Stimulated activated memory B cell treated with anti-CD40 and anti-IgM and Interleukin-4, amounts not matched to agents 10 μg/mL and 1 μg/mL and 100 μg/mL, for 72 hours (primary cell): ENCODE measurements at regions not wholly inside any gene's neighbourhood (a gene's known extent, or its start where the extent isn't known, plus 50 kb on each side); places are given as distances from the start of the nearest gene placed in this dataset.
"Not testable (repeated sequence)": the region's sequence is repeated elsewhere in the genome, so short reads cannot be mapped to it uniquely, and the experiment has no call there.

ENCODE experiments used
- ATAC-seq: fragments of 150-1000 bp; cut with Tn5 transposase; 2 replicates; pipeline ENCODE4 v1.10.0; 2021
- H3K27ac Mint-ChIP-seq: one replicate; pipeline ENCODE4 v1.8.0; 2022; ENCODE audit warnings: mild to moderate bottlenecking, mixed read lengths
- H3K27me3 Mint-ChIP-seq: one replicate; pipeline ENCODE4 v1.8.0; 2022; ENCODE audit warnings: mixed read lengths
- H3K36me3 Mint-ChIP-seq: one replicate; pipeline ENCODE4 v1.8.0; 2022; ENCODE audit warnings: mixed read lengths
- H3K4me1 Mint-ChIP-seq: one replicate; pipeline ENCODE4 v1.8.0; 2022; ENCODE audit warnings: mixed read lengths
- H3K4me3 Mint-ChIP-seq: one replicate; pipeline ENCODE4 v1.8.0; 2022; ENCODE audit warnings: mild to moderate bottlenecking, moderate library complexity, mixed read lengths
- H3K9me3 Mint-ChIP-seq: one replicate; pipeline ENCODE4 v1.8.0; 2022; ENCODE audit warnings: mixed read lengths

DNA sequence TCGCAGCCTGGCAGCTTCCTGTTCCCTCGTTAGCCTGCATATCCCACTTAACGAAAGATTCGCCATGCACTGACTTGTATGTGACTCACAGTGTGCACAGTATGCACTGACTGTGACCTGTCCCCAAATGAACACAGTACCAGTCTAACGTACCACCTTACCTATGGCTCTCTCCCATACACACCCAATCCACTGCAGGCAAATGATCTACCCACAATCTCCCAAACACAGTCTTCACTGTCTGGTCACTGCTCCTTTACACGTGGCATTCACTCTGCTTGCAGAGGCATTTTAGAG is 163.5 kb upstream of the EEA1 start:
- Mint-ChIP-seq H3K27me3 (no peaks in the 10 kb centered on the region), H3K9me3 (no peaks in the 10 kb centered on the region), H3K4me3 (no peak overlapping the region), H3K27ac (no peak overlapping the region), H3K36me3 (no peaks in the 10 kb centered on the region), H3K4me1 (peaks cover 11% of the 10 kb centered on the region)
- ATAC-seq = no peak

DNA sequence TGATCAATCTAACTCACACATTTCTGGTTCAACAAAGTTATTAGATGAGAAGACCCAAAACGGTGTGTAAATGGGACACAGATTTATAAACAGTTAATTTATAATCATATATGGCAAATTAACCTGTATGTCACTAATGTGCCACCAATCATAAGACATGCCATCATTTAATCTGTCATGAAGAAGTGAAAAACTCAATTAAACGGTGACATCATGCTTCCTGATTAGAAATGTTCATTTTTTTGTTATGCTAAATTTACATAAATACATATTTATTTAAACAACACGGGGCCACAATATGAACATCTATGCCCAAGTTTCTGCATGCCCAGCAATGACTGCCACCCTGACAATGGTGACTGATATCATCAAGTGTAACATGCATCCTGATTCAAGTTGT is 164.1 kb upstream of the EEA1 start:
- H3K36me3 Mint-ChIP-seq = no peaks in the 10 kb centered on the region
- no peaks in the 10 kb centered on the region for H3K9me3 Mint-ChIP-seq
- H3K4me1 Mint-ChIP-seq = peaks cover 14% of the 10 kb centered on the region
- no peak for ATAC-seq
- H3K27ac Mint-ChIP-seq = no peak overlapping the region
- no peak overlapping the region for H3K4me3 Mint-ChIP-seq
- no peaks in the 10 kb centered on the region for H3K27me3 Mint-ChIP-seq

DNA sequence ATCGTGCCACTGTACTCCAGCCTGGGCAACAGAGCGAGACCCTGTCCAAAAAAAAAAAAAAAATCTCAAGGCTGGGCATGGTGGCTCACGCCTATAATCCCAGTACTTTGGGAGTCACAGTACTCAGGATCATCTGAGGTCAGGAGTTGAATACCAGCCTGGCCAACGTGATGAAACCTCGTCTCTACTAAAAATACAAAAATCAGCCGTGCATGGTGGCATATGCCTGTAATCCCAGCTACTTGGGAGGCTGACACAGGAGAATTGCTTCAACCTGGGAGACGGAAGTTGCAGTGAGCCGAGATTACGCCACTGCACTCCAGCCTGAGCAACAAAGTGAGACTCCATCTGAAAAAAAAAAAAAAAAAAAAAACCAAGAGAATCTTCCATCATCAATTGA is 165.1 kb upstream of the EEA1 start:
- not testable (repeated sequence) for ATAC-seq, H3K9me3 Mint-ChIP-seq, H3K27me3 Mint-ChIP-seq, H3K36me3 Mint-ChIP-seq, H3K27ac Mint-ChIP-seq, H3K4me3 Mint-ChIP-seq
- H3K4me1 Mint-ChIP-seq = peaks cover 23% of the 10 kb centered on the region

DNA sequence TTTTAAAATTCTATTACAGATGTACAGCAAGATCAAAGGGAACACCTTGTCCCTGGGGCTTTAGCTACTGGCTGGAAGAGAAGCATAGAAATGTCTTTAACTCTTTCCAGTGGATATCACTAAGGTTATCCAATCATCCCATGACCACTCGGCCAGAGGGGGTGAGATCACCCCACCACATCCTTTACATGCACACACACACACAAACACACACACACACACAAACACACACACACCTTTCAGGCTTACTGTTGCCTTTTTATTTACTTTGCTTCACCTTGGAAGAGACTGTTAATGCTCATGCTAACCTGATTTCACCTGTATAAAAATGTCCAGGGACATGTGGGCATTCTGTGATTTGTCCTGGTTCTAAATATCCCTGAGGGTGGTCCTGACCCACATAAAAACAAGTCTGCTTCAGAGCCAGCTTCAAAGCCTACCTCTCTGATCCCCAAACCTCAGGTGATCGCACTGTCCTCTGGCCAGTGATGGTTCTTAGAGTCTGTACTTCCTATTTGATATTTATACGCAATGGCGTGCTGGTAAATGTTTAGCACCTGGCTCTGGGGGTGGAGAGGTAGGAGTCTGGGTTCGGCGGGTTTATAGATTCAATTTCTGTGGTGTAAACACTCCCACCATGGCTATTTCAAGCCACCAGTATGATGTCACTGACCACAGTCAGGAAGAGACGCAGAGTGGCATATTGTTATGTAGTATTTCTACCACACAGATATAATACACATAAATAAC is 166.1 kb upstream of the EEA1 start:
- peak; percentile 88 for ATAC-seq
- peaks cover 30% of the 10 kb centered on the region for H3K4me1 Mint-ChIP-seq
- H3K27me3 Mint-ChIP-seq = no peaks in the 10 kb centered on the region
- peak overlapping the region; percentile 65 for H3K27ac Mint-ChIP-seq
- H3K36me3 Mint-ChIP-seq = no peaks in the 10 kb centered on the region
- peak overlapping the region; percentile 48 for H3K4me3 Mint-ChIP-seq
- no peaks in the 10 kb centered on the region for H3K9me3 Mint-ChIP-seq

DNA sequence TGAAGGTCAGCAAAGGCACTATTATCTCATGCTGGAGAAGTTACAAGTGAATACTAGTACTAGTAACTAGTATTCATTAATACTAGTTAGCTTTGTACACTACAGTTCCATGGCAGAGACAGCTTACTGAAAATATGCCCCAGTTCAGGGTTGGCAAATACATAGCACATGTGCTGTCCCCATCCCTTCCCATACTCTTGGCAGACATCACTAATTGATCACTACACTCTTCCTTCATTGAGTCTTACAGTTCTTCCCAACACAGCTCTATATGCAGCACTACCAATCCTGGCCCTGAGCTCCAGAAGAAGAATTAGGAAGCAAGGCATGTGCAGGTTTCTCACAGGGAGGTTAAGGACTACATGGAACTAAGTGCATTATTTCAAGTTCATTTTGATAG is 168.3 kb upstream of the EEA1 start:
- H3K9me3 Mint-ChIP-seq = no peaks in the 10 kb centered on the region
- no peak for ATAC-seq
- H3K27me3 Mint-ChIP-seq = no peaks in the 10 kb centered on the region
- H3K4me1 Mint-ChIP-seq = peaks cover 30% of the 10 kb centered on the region
- no peak overlapping the region for H3K4me3 Mint-ChIP-seq
- no peaks in the 10 kb centered on the region for H3K36me3 Mint-ChIP-seq
- peak overlapping the region; percentile 60 for H3K27ac Mint-ChIP-seq

DNA sequence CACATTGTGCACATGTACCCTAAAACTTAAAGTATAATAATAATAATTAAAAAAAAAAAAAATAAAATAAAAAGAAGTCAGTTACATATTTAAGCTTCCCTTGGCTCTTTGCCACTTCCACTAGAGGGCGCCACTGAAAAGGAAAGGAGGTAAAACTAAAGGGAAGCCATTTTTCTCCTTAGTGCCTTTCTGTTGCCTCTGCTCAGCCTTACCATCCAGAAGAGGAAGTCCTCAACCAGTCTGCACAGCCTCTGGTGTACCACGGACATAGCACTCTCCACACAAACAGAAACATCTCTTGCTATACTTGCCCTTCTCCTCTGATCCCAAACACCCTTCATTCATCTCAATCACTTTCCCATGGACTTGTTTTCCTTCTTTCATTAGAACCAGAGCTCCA is 169.0 kb upstream of the EEA1 start:
- no peaks in the 10 kb centered on the region for H3K36me3 Mint-ChIP-seq
- H3K27ac Mint-ChIP-seq = peak overlapping the region; percentile 60
- peak; percentile 89 for ATAC-seq
- H3K4me1 Mint-ChIP-seq = peaks cover 30% of the 10 kb centered on the region
- no peaks in the 10 kb centered on the region for H3K9me3 Mint-ChIP-seq
- H3K4me3 Mint-ChIP-seq = no peak overlapping the region
- no peaks in the 10 kb centered on the region for H3K27me3 Mint-ChIP-seq

DNA sequence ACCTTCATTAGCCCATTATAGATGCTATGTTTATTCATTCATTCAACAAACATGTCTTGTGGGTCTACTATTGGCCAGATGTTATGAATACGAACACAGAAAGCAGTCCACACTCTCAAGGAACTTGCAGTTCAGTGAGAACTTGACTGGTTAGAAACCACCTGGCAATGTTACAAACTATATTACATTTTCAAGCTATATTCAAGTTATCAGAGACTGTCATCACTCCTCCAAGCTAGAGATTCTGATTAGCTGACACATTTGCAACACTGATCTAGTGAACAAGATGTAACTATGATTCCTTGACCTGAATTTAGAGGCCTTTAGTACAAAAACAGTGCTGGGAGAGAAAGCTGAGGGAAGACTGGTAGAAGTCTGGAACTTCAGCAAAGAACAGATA is 170.7 kb upstream of the EEA1 start:
- Mint-ChIP-seq H3K4me1 (peaks cover 28% of the 10 kb centered on the region), H3K36me3 (no peaks in the 10 kb centered on the region), H3K4me3 (no peak overlapping the region), H3K27ac (peak overlapping the region; percentile 60), H3K27me3 (no peaks in the 10 kb centered on the region), H3K9me3 (no peaks in the 10 kb centered on the region)
- no peak for ATAC-seq

DNA sequence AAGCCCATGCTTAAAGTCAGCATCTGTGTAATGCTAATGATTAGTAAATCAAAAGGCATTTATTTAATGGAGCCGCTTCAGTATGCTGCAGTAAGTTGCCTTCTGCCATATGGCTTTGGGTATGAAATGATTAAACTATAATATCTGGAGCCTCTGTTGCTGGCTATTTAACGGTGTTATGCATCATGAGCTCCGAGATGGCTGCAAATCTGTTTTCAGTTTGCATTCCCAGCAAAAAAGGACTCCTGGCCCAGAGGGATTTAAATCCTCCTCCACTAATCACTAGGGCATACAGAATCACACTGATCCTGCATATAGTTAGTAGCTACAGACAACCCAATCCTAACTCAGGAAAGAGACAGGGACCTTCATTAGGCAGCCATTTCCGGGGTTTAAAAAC is 171.5 kb upstream of the EEA1 start:
- Mint-ChIP-seq H3K4me3 (no peak overlapping the region), H3K27me3 (no peaks in the 10 kb centered on the region), H3K27ac (no peak overlapping the region), H3K4me1 (peaks cover 20% of the 10 kb centered on the region), H3K36me3 (no peaks in the 10 kb centered on the region), H3K9me3 (no peaks in the 10 kb centered on the region)
- no peak for ATAC-seq

DNA sequence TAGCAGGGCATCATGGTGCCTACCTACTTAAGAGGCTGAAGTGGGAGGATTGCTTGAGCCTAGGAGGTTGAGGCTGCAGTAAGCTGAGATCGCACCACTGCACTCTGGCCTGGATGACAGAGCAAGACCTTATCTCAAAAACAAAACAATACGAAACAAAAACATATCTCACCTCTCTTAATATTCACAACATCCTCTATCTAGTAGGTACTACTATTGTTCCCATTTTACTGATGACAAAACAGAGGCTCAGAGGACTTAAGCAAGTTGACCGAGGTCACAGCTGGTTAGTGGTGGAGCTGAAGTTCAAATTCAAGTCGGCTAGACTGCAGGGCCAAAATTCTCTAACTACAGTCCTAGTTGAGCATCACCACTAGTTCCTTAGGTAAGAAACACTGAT is 172.3 kb upstream of the EEA1 start:
- Mint-ChIP-seq H3K27me3 (no peaks in the 10 kb centered on the region), H3K36me3 (no peaks in the 10 kb centered on the region), H3K27ac (no peak overlapping the region), H3K9me3 (no peaks in the 10 kb centered on the region), H3K4me3 (no peak overlapping the region), H3K4me1 (peaks cover 20% of the 10 kb centered on the region)
- no peak for ATAC-seq

DNA sequence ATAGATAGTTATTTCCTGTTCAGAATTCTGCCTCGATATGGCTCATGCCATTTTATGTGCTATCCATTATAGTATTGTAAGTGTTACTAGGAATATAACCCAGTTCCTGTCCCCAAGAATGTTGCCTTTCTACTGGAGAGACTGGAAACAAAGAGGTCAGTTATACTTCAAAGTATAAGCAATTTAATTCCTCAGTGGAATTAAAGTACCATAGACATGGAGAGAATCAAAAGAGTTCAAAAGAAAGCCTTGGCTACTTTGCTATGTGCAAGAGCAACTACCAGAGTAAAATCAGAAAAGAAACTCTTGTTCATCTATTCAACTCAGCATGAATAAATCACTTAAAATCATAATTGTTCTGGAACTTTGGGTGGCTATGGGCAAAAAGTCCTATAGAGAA is 173.2 kb upstream of the EEA1 start:
- Mint-ChIP-seq H3K9me3 (no peaks in the 10 kb centered on the region), H3K4me1 (peaks cover 20% of the 10 kb centered on the region), H3K27ac (no peak overlapping the region), H3K4me3 (no peak overlapping the region), H3K36me3 (no peaks in the 10 kb centered on the region), H3K27me3 (no peaks in the 10 kb centered on the region)
- no peak for ATAC-seq

DNA sequence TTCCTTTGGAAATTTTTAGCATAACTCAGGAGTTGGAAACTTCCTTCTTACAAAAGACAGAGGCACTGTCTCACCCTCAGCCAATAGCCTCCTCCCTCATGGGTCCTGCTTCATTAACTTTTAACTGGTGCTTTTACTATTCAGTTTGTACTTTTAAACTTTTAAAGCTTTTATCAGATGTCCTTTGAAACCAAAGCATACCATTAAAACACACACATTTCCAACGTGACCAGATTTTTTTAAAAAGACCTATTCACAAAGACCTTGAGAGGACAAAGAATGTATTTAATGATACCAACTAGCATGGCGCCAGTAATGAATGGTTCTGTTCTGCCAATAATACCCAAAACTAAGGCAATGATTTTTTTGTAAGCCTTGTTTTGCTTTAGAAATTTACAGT is 173.6 kb upstream of the EEA1 start:
- H3K36me3 Mint-ChIP-seq = no peaks in the 10 kb centered on the region
- H3K4me1 Mint-ChIP-seq = peaks cover 20% of the 10 kb centered on the region
- H3K9me3 Mint-ChIP-seq = no peaks in the 10 kb centered on the region
- H3K27me3 Mint-ChIP-seq = no peaks in the 10 kb centered on the region
- no peak for ATAC-seq
- H3K27ac Mint-ChIP-seq = no peak overlapping the region
- no peak overlapping the region for H3K4me3 Mint-ChIP-seq

DNA sequence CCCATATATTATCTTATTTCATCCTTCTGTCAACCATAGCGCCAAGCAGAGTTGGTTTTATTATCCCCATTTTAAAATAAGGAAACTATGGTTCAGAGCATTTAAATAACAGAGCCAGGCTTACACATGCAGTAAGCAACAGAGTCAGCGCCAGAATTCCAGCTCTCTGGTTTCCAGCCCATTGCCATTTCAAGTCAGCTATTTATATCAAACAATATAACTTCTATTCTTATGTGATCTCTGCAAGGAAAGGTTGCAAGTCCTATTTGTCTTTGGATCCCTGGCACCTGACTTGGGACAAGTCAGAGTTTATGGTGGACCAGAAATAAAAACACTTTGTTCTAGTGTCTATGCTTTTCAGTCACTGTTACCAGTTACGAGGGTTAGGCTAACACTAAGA is 174.1 kb upstream of the EEA1 start:
- H3K4me3 Mint-ChIP-seq = no peak overlapping the region

DNA sequence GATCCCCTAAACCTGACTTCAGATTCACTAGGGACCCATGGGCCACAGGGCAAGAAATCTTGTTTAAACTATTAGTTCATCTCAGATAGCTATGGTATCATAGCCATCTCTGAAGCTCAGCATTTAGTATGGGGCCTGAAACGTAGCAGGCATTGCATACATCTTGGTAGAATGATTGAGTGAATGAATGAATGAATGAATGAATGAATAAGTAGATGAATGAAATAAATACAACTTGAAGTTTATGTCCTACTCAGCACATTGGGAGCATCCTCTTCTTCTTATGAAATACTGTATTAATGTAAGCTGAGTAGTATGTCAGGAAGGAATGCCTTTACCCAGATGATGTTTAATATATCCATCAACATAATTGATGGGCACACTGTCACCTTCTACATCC is 175.4 kb upstream of the EEA1 start:
- H3K4me3 Mint-ChIP-seq = no peak overlapping the region
- no peaks in the 10 kb centered on the region for H3K9me3 Mint-ChIP-seq
- no peak for ATAC-seq
- peaks cover 4% of the 10 kb centered on the region for H3K4me1 Mint-ChIP-seq
- H3K27me3 Mint-ChIP-seq = no peaks in the 10 kb centered on the region
- H3K36me3 Mint-ChIP-seq = no peaks in the 10 kb centered on the region
- no peak overlapping the region for H3K27ac Mint-ChIP-seq

More for the DNA sequence above, 174.1 kb upstream of the EEA1 start:
- Mint-ChIP-seq H3K27ac (no peak overlapping the region), H3K27me3 (no peaks in the 10 kb centered on the region), H3K9me3 (no peaks in the 10 kb centered on the region), H3K36me3 (no peaks in the 10 kb centered on the region), H3K4me1 (peaks cover 17% of the 10 kb centered on the region)
- no peak for ATAC-seq

DNA sequence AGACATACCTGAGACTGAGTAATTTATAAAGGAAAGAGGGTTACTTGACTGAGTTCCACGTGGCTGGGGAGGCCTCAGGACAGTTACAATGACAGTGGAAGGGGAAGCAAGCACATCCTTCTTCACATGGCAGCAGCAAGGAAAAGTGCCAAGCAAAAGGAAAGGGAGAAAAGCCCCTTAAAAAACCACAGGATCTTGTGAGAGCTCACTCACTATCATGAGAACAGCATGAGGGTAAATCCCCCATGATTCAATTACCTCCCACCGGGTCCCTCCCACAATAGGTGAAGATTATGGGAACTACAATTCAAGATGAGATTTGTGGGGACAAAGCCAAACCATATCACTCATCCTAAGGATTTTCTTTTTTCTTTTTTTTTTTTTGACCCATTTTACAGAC is 177.8 kb upstream of the EEA1 start:
- no peaks in the 10 kb centered on the region for H3K27me3 Mint-ChIP-seq
- no peak overlapping the region for H3K4me3 Mint-ChIP-seq
- no peaks in the 10 kb centered on the region for H3K9me3 Mint-ChIP-seq
- no peaks in the 10 kb centered on the region for H3K36me3 Mint-ChIP-seq
- peaks cover 6% of the 10 kb centered on the region for H3K4me1 Mint-ChIP-seq
- ATAC-seq = no peak
- H3K27ac Mint-ChIP-seq = no peak overlapping the region

DNA sequence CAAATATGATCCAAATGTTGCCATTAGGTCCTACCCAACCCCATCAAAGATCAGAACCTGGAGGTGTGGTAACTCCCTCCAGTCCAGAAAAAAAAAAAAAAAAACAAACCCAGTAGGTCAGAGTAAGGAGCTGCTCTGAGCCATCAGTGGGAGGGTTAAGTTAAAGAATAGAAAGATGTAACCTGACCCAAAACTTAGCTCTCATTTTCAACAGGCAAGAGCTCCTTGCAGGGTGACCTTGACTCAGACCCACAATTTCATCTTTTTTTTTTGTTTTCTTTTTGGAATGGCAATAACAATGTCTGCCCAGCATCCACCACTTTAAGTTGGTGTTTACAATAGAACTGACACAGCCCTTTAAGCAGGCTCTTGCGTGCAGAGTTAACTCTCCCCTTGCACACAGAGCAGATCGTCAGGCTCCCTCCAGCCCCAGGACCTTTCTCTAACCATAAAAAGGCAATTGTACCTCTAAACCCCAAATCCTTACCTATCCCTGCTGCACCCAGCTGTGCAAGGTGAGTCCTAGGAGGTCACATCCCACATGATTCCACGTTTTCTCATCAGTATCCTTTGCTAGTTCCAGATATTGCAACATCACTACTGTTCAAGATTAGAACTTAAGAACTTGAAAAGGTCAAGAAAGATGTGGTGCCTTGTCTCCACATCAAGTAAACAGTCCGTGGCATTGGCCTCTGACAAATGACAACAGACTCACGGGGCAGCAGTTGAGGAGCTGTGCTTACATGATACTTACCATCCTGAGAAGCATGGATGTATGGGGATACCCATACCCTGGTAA is 178.6 kb upstream of the EEA1 start:
- Mint-ChIP-seq H3K36me3 (no peaks in the 10 kb centered on the region), H3K4me3 (no peak overlapping the region), H3K27ac (no peak overlapping the region), H3K27me3 (no peaks in the 10 kb centered on the region), H3K9me3 (peaks cover 2% of the 10 kb centered on the region), H3K4me1 (peaks cover 6% of the 10 kb centered on the region)
- ATAC-seq = no peak

DNA sequence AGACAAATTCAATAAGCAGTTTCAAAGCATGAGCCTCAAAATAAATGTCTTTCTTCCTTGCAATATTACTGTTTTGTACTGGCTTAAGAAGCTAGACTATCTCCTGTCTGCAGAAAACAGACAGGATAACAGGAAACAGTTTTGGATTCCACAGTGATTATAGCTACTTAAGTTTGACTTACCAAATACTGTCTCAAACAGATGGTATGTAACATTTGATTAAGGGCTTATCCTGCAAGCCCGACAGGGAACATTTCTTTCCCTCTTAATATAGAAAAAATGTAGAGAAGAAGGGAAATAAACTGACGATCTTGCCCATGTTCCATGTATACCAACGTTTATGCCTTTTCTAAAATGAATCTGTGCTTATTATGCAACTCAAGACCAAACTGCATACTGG is 179.9 kb upstream of the EEA1 start:
- no peak for ATAC-seq
- Mint-ChIP-seq H3K36me3 (no peaks in the 10 kb centered on the region), H3K27ac (no peak overlapping the region), H3K4me1 (peaks cover 6% of the 10 kb centered on the region), H3K9me3 (peaks cover 3% of the 10 kb centered on the region), H3K4me3 (no peak overlapping the region), H3K27me3 (no peaks in the 10 kb centered on the region)
